ENCODE measurements at regions not wholly inside any gene's neighbourhood (a gene's known extent, or its start where the extent isn't known, plus 50 kb on each side); places are given as distances from the start of the nearest gene placed in this dataset.

GRCh38 chr11:122426073-122426472, 229.4 kb upstream of the UBASH3B start:
- TF ChIP-seq, protein P1, sequence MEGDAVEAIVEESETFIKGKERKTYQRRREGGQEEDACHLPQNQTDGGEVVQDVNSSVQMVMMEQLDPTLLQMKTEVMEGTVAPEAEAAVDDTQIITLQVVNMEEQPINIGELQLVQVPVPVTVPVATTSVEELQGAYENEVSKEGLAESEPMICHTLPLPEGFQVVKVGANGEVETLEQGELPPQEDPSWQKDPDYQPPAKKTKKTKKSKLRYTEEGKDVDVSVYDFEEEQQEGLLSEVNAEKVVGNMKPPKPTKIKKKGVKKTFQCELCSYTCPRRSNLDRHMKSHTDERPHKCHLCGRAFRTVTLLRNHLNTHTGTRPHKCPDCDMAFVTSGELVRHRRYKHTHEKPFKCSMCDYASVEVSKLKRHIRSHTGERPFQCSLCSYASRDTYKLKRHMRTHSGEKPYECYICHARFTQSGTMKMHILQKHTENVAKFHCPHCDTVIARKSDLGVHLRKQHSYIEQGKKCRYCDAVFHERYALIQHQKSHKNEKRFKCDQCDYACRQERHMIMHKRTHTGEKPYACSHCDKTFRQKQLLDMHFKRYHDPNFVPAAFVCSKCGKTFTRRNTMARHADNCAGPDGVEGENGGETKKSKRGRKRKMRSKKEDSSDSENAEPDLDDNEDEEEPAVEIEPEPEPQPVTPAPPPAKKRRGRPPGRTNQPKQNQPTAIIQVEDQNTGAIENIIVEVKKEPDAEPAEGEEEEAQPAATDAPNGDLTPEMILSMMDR (IDR thresholded peaks at IDR 0.05 in 2 of 3, conservative IDR thresholded peaks at IDR 0.05 in 1 of 3; ENCODE audit: borderline replicate concordance in 1 of 3, insufficient read depth in 1 of 3, low read depth in 2 of 3, low read length in 2 of 3): no peak
- TF ChIP-seq ELF1 (IDR thresholded peaks at IDR 0.05; ENCODE audit: borderline replicate concordance, low read depth) (no peak), TCF7L2 (IDR thresholded peaks at IDR 0.05; ENCODE audit: borderline replicate concordance, extremely low read depth, insufficient read depth, insufficient read length) (no peak), RAD21 (IDR thresholded peaks at IDR 0.05; ENCODE audit: low read depth) (no peak), ZNF274 (IDR thresholded peaks at IDR 0.05; ENCODE audit: low read depth, low read length) (no peak), EZH2 (IDR thresholded peaks at IDR 0.05) (no peak)

All from HCT116 (cell line).